MM.1S (cell line): ENCODE measurements at regions not wholly inside any gene's neighbourhood (a gene's known extent, or its start where the extent isn't known, plus 50 kb on each side); places are given as distances from the start of the nearest gene placed in this dataset.

Experiments
- DNase-seq: peaks from one replicate; pipeline ENCODE4 v3.0.0-alpha.2; 2015
- H2AFZ ChIP-seq: fragments of 300-600 bp; sonication (generic); 2 replicates; pipeline ENCODE4 v1.6.0; 2016; ENCODE audit warnings: antibody characterized with exemption, low read length
- H3F3A ChIP-seq: fragments of 300-600 bp; sonication (generic); 2 replicates; pipeline ENCODE4 v1.6.1; 2016; ENCODE audit warnings: mild to moderate bottlenecking, antibody characterized with exemption, low read length, moderate library complexity, mixed read lengths; ENCODE audit not compliant: insufficient read depth
- H3K27ac ChIP-seq: fragments of 300-600 bp; sonication (generic); 2 replicates; pipeline ENCODE4 v1.5.1; 2016; ENCODE audit warnings: mild to moderate bottlenecking, low read length
- H3K27me3 ChIP-seq: fragments of 300-600 bp; sonication (generic); replicated peaks from 2 replicates; pipeline ENCODE4 v1.6.0; 2016; ENCODE audit warnings: low read length; ENCODE audit not compliant: insufficient read depth
- H3K36me3 ChIP-seq: fragments of 300-600 bp; sonication (generic); replicated peaks from 2 replicates; pipeline ENCODE4 v1.6.1; 2016; ENCODE audit warnings: mild to moderate bottlenecking, low read length, mixed read lengths; ENCODE audit not compliant: insufficient read depth
- H3K4me1 ChIP-seq: fragments of 300-600 bp; sonication (generic); 2 replicates; pipeline ENCODE4 v1.6.1; 2016; ENCODE audit warnings: low read length, mixed read lengths
- H3K4me2 ChIP-seq: fragments of 300-600 bp; sonication (generic); 2 replicates; pipeline ENCODE4 v1.6.0; 2016; ENCODE audit warnings: low read depth, low read length
- H3K4me3 ChIP-seq: fragments of 300-600 bp; sonication (generic); 2 replicates; pipeline ENCODE4 v1.5.1; 2016; ENCODE audit warnings: low read length, mixed read lengths
- H3K79me2 ChIP-seq: fragments of 300-600 bp; sonication (generic); 2 replicates; pipeline ENCODE4 v1.6.1; 2016; ENCODE audit warnings: mixed run types, low read length, mixed read lengths
- H3K9ac ChIP-seq: fragments of 300-600 bp; sonication (generic); 2 replicates; pipeline ENCODE4 v1.6.1; 2016; ENCODE audit warnings: low read length, mixed read lengths
- H3K9me2 ChIP-seq: fragments of 300-600 bp; sonication (generic); replicated peaks from 2 replicates; pipeline ENCODE4 v1.6.1; 2016; ENCODE audit warnings: mild to moderate bottlenecking, low read length, mixed read lengths; ENCODE audit not compliant: insufficient read depth
- H3K9me3 ChIP-seq: fragments of 300-600 bp; sonication (generic); replicated peaks from 2 replicates; pipeline ENCODE4 v1.6.1; 2016; ENCODE audit warnings: mild to moderate bottlenecking, low read length, mixed read lengths; ENCODE audit not compliant: insufficient read depth
- H4K20me1 ChIP-seq: fragments of 300-600 bp; sonication (generic); 2 replicates; pipeline ENCODE4 v1.6.1; 2016; ENCODE audit warnings: mild to moderate bottlenecking, low read length, moderate library complexity, mixed read lengths; ENCODE audit not compliant: insufficient read depth
- EZH2 ChIP-seq: fragments of 300-600 bp; sonication (generic); optimal IDR thresholded peaks from 2 replicates; pipeline ENCODE3; 2017; ENCODE audit warnings: low read depth, mild to moderate bottlenecking, antibody characterized with exemption, low read length, mixed read lengths
- EZH2phosphoT487 ChIP-seq: fragments of 300-600 bp; sonication (generic); IDR thresholded peaks from 2 replicates; pipeline ENCODE4 v1.6.1; 2018; ENCODE audit warnings: antibody characterized with exemption, low read length
- TF ChIP-seq, protein P1 (sequence below): fragments of 300-600 bp; sonication (generic); IDR thresholded peaks from 2 replicates; pipeline ENCODE4 v1.5.1; 2016; ENCODE audit warnings: antibody characterized with exemption, low read length, mixed read lengths

DNA sequence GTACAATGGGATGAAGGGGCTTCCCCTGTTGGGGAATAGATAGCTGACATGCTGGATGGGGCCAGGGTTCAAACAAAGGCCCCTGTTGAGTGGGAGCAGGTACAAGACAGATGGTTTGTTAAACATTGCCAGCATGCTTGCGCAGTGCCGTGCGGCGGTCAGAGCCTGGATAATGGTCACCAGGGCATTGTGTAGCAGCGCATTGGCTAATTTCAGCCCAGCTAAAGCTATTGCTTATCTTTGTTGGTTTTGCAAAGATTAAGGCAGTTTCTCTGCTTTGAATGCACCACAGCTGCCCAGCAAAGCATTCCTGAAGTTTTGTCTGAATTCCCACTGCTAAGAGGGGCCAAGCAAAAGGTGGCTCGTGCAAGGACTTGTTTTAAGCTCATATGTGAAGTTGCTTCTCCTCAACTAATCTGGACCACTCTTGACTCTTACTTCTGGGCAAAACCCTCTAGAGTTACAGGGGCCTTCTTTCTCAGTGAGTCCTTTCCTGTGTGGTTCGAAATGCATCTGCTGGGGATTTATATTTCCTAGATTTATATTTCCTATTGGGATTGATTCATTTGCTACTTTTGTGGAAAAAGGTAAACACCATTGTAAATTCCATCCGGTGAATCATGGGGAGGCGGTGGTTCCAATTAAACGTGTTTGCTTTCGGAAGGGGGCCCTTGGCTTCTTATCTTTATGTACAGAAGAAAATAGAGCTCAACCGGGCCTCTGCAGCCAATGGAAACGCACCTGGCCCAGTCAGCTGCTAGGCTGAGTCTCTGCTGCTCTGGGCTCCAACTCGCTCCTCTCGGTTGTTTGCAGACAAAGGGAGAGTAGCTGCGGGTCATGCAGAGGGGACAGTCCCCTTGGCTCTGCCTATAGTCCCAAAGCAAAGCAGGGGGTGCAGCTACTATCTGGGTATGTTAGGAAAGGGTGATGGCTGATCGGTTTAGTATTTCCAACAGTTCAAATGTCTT is 72.1 kb downstream of the FOXA2 start:
- no peak overlapping the region for H3K9ac ChIP-seq
- H3K4me2 ChIP-seq: no peak overlapping the region
- no peak overlapping the region for H3K27ac ChIP-seq
- peaks cover 8% of the 10 kb centered on the region; the same call in 1 of the 2 replicates for H3F3A ChIP-seq
- DNase-seq: no peak
- H4K20me1 ChIP-seq: no peaks in the 10 kb centered on the region
- no peaks in the 10 kb centered on the region for H3K9me3 ChIP-seq
- H2AFZ ChIP-seq: no peak overlapping the region
- TF ChIP-seq, protein P1, sequence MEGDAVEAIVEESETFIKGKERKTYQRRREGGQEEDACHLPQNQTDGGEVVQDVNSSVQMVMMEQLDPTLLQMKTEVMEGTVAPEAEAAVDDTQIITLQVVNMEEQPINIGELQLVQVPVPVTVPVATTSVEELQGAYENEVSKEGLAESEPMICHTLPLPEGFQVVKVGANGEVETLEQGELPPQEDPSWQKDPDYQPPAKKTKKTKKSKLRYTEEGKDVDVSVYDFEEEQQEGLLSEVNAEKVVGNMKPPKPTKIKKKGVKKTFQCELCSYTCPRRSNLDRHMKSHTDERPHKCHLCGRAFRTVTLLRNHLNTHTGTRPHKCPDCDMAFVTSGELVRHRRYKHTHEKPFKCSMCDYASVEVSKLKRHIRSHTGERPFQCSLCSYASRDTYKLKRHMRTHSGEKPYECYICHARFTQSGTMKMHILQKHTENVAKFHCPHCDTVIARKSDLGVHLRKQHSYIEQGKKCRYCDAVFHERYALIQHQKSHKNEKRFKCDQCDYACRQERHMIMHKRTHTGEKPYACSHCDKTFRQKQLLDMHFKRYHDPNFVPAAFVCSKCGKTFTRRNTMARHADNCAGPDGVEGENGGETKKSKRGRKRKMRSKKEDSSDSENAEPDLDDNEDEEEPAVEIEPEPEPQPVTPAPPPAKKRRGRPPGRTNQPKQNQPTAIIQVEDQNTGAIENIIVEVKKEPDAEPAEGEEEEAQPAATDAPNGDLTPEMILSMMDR: no peak
- H3K9me2 ChIP-seq: no peaks in the 10 kb centered on the region
- no peaks in the 10 kb centered on the region for H3K79me2 ChIP-seq
- no peaks in the 10 kb centered on the region for H3K36me3 ChIP-seq
- H3K27me3 ChIP-seq: no peaks in the 10 kb centered on the region
- H3K4me3 ChIP-seq: no peak overlapping the region
- H3K4me1 ChIP-seq: peaks cover 10% of the 10 kb centered on the region

DNA sequence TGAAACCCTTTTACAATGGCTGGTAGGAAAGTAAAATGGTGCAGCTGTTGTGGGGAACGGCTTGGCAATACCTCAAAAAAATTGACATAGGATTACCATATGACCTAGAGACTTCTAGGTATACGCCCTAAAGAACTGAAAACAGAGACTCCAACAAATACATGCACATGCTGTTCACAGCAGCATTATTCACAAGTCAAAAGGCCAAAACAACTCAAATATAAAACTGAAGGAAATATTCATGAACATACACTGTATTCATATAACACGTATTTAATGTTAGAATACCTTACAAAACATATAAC is 74.6 kb downstream of the FOXA2 start:
- no peaks in the 10 kb centered on the region for H3K36me3 ChIP-seq
- no peak overlapping the region for H3K4me3 ChIP-seq
- peaks cover 11% of the 10 kb centered on the region; the same call in 1 of the 2 replicates for H3F3A ChIP-seq
- no peaks in the 10 kb centered on the region for H3K27me3 ChIP-seq
- H3K79me2 ChIP-seq: no peaks in the 10 kb centered on the region
- H3K9me2 ChIP-seq: no peaks in the 10 kb centered on the region
- DNase-seq: no peak
- TF ChIP-seq, protein P1: no peak
- TF ChIP-seq EZH2phosphoT487 (no peak), EZH2 (no peak)
- no peaks in the 10 kb centered on the region for H4K20me1 ChIP-seq
- no peak overlapping the region for H3K4me2 ChIP-seq
- H3K9ac ChIP-seq: no peak overlapping the region
- H3K27ac ChIP-seq: no peak overlapping the region
- peaks cover 12% of the 10 kb centered on the region for H3K4me1 ChIP-seq
- H2AFZ ChIP-seq: no peak overlapping the region
- no peaks in the 10 kb centered on the region for H3K9me3 ChIP-seq

DNA sequence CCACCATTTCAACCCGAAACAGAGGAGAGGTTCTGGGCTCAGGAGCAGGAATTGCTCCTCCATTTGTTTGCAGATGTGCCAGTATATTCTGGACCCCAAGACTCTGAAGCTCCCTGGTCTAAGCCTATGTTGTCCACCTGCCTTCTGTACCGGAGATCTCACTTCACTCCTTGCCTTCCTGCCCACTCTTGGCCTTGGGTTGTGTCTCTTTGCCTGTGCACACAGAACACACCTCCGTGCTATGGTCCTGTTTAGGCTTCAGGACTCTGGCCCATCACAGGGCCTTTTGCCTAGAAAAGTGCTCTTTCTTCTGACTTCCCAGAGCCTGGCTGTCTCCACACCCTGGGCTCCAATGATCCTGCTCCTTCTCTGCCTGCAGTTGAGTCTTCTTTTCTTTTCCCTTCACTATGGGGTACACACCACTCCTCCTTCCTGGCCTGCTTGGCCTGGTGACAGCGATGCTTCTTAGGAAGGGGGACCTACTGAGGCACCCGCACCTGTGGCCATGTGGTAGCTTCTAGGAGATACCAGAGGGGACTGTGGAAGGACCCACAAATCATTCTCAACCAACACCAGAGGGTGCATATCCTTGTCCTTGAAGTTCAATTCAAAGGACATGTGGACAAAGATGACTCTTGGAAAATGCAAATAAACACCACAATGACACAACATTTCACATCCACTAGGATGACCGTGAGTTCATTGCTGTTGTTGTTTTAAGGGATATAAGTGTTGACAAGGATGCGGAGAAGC is 75.1 kb downstream of the FOXA2 start:
- H3K36me3 ChIP-seq: no peaks in the 10 kb centered on the region
- H3K27me3 ChIP-seq: no peaks in the 10 kb centered on the region
- DNase-seq: no peak
- no peaks in the 10 kb centered on the region for H4K20me1 ChIP-seq
- no peak overlapping the region for H3K27ac ChIP-seq
- no peaks in the 10 kb centered on the region for H3K79me2 ChIP-seq
- H3K4me3 ChIP-seq: no peak overlapping the region
- no peak overlapping the region for H2AFZ ChIP-seq
- peaks cover 12% of the 10 kb centered on the region for H3K4me1 ChIP-seq
- TF ChIP-seq, protein P1: no peak
- TF ChIP-seq EZH2phosphoT487 (no peak), EZH2 (no peak)
- no peaks in the 10 kb centered on the region for H3K9me2 ChIP-seq
- peaks cover 11% of the 10 kb centered on the region; the same call in 1 of the 2 replicates for H3F3A ChIP-seq
- H3K9ac ChIP-seq: no peak overlapping the region
- no peaks in the 10 kb centered on the region for H3K9me3 ChIP-seq
- H3K4me2 ChIP-seq: no peak overlapping the region
